DMS114 treated with DMSO at 0.1 percent for 48 hours (cell line): ENCODE measurements at regions not wholly inside any gene's neighbourhood (a gene's known extent, or its start where the extent isn't known, plus 50 kb on each side); places are given as distances from the start of the nearest gene placed in this dataset.
"Not testable (repeated sequence)": the region's sequence is repeated elsewhere in the genome, so short reads cannot be mapped to it uniquely, and the experiment has no call there.

Experiments used
- DNase-seq: peaks from one replicate; lab custom pipeline; 2025; ENCODE audit not compliant: unreplicated experiment; lab: John Stamatoyannopoulos, UW

DNA sequence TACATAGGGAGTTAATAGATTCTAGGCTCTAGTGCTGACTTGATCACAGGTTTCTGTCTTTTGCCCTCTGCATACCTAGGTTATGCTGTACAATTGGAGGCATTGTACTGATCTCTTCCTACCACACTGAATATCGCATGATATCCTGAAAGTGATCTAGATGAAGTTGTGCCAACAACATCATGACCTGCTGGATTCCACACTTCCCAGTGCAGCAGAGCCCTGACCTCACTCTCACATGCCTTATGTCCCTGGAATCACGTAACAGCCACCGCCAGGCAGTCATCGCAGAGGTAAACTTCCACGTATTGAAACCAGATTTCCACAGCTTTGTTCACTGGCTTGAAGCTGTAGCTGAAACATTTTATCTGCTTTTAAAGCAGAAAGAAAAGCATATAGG is 214.0 kb downstream of the ANKRD30B start:
- DNase-seq, result no peak

DNA sequence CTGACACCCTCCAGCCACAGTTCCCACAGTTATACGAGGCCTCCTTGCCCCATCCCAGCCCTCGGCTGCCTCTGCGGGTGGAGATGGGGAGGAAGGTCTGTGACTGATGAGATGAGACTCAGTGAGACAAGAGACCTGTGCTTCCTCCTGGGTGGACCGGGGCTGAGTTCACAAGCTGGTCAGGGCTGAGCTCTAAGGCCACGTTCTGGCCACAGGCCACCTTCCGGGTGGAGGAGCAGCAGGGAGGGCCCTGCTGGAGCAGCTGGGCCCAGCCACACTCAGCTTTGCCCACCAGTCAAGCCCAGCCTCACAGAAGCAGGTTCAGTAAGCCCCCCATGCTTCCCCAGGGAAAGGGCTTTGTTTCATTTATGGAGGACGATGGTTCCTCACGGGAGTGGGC is 214.7 kb downstream of the ANKRD30B start:
- no peak for DNase-seq

DNA sequence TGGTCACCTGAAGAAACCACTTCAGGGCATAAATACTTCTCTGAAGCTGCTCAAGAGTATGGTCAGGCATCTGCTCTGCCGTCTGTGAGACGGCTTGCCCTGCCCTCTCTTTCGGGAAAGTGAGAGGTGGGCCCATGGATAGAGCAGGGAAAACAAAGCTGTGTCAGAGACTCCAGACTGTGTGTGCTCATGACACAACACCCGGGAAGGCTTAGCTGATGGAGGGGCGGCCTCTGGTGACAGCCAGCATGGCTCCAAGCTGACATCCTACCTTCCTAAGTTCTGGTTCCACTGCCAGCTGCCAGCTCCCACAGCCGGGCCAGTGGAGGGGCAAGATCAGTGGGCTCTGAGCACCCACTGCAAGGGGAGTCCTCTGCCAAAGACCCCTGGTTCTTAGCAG is 215.3 kb downstream of the ANKRD30B start:
- DNase-seq, result no peak

DNA sequence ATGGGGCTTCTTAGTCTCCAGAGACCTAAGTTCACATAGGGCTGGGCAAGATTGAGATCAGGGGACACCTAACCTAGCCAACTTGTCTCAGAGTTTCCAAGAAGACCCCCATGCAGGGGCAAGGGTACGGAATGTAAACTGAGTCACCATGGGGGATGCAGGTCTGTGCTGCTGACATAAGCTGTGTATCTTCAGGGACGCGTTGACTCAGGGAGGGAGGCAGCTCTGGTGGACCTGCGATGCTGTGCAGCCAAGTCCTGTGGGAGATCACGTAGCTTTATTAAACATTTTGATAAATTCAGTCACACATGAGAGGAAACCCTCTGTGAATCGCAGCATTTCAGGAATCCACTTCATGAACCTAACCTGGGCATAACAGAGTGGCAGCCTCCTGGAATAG is 216.0 kb downstream of the ANKRD30B start:
- DNase-seq, result no peak

DNA sequence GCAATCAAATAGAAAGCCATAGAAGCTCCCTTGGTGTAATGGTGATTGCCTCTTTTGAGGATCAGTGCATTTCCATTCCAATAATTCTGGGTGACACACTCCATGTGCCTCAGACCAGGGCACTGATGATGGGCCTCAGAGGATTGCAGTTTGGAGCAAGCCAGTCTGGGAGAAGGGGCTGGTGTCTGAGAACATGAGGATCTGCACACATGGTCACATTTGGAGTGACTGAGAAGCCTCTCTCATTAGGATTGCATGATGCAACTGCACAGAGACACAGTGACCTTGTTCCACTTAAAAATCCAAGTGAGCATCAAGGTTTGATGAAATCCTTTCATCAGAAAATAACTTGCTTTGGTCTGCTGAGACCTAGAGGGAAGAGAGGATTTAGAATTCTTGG is 216.4 kb downstream of the ANKRD30B start:
- DNase-seq, result no peak

DNA sequence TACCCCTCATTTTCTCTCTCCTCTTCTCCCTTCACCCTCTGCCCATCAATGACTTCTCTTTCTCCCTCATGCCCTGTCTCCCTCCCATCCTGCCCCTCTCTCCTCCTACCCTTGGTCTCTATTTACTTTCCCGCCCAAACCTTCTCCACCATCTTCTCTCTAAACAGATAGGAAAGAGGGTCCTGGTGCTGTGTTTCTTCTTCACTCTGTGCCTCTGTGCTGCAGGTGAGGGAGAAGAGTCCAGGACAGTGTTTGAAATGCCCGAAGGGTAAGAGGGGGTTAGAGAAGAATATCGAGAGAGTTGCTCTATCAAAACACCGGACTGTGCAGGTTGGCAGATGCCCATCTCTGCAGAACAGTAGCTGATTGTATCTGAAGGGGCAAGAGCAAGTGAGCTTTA is 217.0 kb downstream of the ANKRD30B start:
- DNase-seq, result not testable (repeated sequence)

DNA sequence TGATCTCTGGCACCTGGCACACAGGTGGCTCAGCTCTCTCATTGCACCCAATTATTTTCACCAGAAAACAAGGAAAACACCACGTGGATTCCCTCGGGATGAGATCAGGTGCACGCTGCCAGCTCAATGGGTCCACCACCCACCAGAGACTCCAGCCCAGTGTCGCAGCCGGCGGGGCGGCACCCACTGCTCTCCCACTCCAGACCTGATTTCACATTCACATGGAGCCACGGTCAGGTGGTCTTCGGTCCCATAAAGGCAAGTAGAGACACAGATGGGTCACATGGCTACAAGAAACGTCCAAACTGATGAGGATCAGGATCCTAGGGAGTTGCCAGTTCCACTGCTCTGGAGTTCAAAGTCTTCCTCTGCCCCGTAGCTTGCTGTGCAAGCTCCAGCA is 217.6 kb downstream of the ANKRD30B start:
- no peak for DNase-seq

DNA sequence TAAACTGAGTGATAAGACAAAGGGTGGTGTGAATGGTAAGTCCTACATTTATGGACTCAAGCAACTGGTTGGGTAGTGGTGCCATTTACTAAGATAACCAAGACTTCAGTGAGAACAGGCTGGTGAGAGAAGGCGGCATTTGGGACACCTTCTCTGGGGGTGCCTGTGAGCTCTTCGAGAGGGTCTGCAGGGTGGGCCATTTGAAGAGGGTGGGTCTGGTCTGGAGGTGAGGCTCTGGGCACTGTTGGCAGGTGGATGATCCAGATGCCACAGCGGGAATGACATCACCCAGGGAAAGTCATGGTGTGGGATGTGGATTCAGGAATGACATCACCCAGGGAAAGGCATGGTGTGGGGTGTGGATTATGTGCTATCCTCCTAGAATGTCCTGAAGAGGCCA is 219.3 kb downstream of the ANKRD30B start:
- DNase-seq, result not testable (repeated sequence)

DNA sequence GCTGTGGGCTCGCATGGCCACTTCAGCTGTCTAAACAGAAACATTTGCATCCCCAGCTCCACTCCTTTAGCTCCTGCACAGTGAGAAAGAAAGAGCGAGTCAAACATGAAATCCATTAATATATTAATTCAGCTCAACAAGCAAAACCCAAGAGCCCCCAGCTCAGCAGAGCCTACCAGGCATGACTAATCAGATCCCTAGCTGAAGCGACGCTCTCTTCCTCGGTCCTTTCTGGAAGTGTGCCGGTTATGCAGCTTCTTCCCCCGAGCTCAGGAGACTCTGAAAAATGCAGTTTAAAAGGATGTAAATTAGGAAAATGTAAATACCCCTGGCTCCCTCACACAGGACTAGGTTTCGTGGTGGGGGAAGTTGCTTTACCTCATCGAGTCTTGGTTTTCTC is 221.5 kb downstream of the ANKRD30B start:
- DNase-seq, result no peak

DNA sequence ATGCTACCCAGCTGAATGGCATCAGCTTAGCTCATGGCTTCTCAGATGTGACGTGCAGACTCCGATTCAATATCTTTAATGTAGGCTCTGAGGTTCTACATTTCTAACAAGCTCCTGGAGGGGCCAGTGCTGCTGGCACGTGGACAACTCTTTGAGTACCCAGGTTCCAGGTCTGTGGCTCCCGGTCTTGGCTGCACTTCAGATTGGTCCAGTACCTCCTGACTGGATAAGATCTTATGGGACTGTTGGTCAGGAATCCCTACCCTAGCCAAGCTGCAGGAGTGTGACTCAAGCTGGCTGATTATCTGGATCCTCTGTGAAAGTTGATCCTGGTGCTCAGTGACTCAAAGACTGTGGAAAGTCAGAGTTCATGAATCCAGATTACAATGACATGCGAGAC is 222.1 kb downstream of the ANKRD30B start:
- DNase-seq, result no peak

DNA sequence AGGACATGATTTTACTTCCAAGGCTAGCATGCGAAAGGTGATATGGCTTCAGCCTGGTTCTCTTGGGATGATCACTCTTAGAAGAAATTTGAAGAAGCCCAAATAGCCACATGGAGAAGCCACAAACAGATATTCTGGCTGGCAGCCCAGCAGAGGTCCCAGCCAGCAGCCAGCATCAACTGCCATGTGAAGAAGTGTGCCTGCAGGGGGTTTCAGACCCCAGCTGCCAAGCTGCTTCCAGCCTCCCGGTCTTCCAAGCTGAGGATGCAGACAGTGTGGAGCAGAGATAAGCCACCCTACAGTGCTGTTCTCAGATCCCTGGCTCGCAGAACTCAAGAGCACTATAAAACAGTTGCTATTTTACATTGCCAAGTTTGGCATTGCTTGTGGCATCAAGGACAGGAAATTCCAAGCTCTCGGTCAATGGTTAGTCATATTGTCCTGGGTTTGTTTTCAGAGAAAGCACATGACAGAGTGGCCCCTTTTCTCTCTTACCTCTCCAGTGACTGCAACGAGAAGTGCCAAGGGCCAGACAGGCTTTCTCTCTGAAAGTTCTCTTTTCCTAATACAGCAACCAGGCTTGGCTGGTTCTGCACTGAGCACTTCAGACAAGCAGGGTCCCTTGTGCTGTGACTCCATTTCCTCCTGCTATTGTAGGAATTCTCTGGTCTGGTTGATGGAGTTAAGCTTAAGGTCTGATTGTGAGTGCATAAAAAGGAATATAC is 223.7 kb downstream of the ANKRD30B start:
- DNase-seq, result no peak

DNA sequence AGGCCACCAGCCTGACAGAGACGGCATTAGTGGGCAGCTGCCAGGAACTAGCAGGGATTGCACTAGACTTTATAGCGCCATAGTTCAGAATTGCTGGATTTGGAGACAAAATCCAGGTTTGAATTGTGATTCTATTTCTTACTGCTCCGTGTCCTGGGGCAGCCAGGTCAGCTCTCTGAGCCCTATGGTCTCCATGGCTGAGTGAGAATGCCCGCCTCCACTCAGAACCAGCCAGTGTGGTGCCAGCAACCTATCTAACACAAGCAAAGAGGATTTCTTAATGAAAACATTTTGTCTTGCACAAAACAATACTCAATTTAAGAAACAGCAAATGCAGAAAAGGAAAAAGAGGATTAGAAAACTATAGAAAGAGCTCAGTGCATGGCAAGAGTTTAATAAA is 225.4 kb downstream of the ANKRD30B start:
- not testable (repeated sequence) for DNase-seq

DNA sequence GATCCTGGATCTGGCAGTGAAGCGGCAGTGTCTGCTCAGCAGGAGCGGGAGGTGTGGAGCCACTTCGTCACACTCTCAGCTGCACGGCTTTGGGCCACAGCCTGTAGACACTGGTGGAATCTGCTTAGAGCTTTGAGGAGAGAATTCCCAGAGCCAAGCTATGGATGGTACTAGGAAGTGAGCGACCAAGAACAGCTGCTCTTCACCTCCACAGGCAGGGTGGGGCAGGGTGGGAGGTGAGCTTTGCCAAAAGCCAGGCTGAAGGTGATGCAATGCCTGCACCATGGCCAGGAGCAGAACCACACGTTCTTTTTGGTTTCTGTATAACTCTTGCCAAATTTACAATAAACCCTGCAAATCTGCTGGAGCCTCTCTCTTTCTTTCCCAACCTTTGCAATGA is 226.1 kb downstream of the ANKRD30B start:
- DNase-seq, result no peak

DNA sequence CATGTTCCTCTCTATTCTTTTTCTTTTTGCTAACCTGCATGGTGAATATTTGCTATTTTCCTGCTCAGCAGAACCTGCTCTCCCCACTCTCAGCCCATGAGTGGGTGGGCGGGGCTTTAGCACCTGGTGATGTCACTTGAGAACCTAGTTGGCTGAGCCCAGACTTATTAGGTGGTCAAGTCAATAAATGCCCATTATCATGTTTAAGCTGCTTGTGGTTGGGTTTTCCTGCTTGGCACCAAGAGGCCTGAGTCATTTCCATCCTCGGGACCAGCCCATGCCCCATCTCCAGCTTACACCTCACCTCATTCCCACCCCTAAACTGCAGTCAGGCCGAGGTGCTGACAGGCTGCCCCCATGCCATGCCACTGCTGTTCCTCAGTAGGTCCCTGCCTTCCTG is 226.6 kb downstream of the ANKRD30B start:
- DNase-seq, result no peak

DNA sequence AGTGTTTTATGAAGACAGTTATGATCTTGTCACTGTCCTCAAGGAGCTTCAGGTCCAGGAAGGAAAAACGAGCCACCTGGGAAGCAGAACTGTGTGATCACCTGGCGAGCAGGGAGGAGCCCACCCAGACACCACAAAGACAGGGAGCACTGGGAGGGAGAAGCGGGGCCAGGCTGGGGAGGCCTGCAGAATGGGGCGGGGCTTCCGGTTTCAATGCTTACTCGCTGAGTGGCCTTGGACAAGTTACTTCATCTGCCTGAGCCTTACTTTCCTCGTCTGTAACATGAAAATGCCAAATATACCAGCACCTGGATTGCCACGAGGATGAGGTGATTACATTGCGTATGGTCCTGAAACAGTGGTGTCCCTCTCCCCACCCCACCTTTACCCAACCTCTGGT is 227.5 kb downstream of the ANKRD30B start:
- no peak for DNase-seq

DNA sequence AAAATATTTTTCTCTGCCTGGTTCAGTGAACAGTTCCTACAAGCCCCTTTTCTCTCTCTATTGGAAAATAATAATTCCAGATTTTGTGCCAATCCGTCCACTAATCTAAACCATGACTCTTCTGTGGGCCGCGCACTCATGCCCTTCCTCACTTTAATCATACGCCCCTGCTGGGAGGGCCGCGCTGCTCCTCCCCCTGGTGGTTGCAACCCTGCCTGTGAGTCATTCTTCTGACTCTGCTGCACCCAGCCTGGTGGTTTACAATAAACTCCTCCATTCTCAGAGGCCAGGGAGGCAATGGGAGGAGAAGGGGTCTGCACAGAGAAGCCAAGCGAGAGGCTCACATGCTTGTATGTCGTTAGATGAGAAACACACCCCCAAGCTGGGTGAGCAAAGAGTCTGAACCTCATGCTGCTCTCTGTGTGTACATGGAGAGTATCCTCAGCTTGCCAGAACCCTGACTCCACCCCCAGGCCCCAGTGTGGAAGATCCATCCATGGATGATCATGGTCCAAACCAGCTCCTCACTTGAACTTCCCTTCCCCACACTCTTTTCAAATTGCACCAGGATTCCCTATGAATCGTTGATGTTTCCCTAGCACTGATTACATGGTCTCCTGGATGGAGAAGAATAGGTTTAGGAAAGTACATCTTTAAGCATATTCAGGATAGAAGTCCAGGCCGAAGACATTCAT is 228.9 kb downstream of the ANKRD30B start:
- no peak for DNase-seq

DNA sequence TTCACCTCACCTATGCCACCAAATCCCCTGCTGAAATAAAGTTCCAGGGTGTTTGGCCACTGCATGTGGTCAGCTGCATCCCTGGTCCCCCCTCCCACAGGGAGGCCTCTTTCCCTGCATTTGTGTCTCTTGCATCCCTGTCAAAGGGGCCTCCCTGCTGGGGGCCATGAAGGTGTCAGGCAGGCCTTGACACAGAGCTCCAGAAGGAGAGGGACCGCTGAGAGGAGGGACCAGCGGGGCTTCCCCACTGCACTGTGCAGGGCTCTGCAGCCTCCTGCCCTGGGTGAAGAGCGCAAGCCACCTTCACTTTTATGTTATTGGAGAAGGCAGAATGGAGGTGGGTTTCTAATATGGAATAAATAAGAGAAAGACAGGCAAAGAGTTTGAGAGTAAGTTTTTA is 230.2 kb downstream of the ANKRD30B start:
- no peak for DNase-seq

DNA sequence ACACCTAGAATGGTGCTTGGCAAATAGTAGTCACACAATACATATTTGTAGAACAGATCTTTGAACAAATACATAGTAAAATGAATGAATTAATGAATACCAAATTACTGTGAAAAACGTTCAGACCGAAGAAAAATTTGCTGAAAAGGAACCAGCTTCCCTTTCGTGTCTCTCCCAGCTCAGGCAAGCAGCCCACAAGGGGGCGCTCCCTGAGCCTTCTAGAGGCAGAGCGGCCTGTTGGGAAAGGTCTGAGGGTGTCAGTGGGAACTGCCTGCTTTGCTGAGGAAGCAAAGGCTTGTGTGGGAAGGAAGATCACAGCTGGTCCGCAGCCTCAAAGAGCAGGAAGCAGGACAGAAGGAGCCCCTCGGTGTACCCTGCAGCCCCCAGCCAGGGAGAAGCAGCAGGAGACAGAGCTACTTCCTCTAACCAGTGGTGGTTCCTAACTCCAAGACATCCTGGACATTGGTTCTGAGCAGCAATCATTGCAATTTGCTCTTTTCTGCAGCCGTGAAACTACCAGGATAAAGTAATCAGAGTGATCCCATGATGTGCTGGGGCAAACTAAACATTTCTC is 231.1 kb downstream of the ANKRD30B start:
- DNase-seq, result no peak

DNA sequence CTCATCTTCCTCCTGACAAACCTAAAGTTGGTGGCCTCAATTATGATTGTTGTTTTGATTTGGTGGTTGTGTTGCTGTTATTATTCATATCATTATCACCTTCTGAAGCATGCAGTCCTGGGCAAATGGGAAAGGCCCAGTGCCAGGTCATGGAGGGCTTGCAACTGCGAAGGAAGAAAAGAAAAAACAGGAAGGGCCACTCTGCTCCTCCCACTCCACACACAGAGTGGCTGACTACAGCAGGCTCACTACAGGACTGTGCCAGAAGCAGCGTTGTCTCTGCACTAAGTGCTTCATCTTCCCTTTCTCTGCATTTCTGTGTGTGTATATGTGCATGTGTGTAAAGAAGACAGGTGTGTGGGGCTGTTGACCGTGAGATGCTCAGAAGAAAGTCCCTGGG is 231.9 kb downstream of the ANKRD30B start:
- no peak for DNase-seq

DNA sequence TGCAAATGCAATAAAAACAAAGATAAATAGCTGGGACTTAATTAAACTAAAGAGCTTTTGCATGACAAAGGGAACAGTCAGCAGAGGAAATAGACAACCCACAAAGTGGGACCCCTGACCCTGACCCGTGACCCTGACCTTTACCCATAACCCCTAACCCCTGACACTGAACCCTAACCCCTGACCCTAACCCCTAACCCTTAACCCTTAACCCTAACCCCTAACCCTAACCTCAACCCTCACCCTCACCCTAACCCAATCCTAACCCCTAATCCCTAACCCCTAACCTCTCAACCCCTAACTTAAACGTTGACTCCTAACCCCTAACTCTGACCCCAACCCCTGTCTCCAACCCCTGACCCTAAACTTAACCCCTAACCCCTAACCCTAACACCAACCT is 236.6 kb downstream of the ANKRD30B start:
- not testable (repeated sequence) for DNase-seq

DNA sequence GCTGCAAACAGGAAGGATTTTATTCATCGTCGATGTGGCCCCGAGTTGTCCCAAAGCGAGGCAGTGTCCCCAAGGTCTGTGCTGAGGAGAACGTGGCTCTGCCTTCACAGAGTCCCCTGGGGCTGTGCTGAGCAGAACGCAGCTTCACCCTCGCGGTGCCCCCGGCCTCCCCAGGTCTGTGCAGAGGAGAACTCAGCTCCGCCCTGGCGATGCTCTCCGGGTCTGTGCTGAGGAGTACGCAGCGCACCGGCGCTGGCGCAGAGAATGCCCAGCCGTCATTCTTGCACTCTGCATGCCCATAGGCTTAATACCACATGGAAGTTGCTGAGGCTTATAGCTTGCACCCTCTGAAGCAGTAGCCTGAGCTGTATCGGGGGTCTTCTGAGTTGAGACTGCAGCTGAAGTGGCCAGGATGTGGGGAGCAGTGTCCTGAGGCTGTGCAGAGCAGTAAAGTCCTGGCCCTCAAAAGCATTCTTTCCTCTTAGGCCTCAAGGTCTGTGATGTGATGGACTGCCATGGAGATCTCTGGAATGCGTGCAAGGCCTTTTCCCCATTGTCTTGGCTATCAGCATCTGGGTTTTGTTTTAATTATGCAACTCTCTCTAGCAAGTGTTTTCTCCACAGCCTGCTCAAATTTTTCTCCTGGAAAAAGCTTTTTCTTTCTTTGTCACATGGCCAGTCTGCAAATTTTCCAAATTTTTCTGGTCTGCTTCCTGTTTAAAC is 237.5 kb downstream of the ANKRD30B start:
- not testable (repeated sequence) for DNase-seq

DNA sequence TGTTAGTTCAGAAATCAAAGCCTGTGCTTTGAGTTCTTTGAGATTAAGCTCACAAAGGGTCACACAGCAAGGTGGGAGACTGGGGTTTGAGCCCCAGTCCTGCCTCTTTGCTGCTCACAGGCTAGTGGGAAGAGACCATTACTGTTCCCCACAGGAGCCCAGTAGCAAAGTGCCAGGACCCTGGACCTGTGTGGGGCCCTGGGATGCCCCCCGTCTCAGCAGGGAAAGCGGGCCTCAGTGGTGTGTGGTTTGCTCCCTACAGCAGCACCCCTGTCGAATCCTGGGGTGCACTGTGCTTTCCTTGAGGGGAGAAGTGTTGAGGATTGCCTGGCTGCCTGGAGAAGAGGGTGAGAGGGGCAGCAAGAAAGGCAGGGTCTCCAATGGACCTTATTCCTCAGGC is 239.4 kb downstream of the ANKRD30B start:
- not testable (repeated sequence) for DNase-seq
